Activated CD8-positive, alpha-beta T cell treated with anti-CD3 and anti-CD28 coated beads for 36 hours (primary cell): ENCODE measurements at regions not wholly inside any gene's neighbourhood (a gene's known extent, or its start where the extent isn't known, plus 50 kb on each side); places are given as distances from the start of the nearest gene placed in this dataset.

Experiments
- ATAC-seq: fragments of 200-7000 bp; cut with Tn5 transposase; one replicate; pipeline ENCODE4 v1.10.0; 2021; ENCODE audit warnings: mild to moderate bottlenecking, moderate library complexity
- CTCF ChIA-PET: fragments of 350-600 bp; sonication (Branson Sonifier 250); formaldehyde crosslinking; loops from one replicate; lab custom pipeline; 2021; ENCODE audit warnings: antibody characterized with exemption; lab: Charles Lee
- POLR2A ChIA-PET: fragments of 350-600 bp; sonication (Branson Sonifier 250); formaldehyde crosslinking; loops from one replicate; lab custom pipeline; 2021; ENCODE audit warnings: antibody characterized with exemption; lab: Charles Lee
- DNase-seq: peaks from one replicate; pipeline ENCODE4 v3.0.0-alpha.2; 2020
- H3K27ac Mint-ChIP-seq: one replicate; pipeline ENCODE4 v1.8.0; 2021; ENCODE audit warnings: mild to moderate bottlenecking, mixed read lengths
- H3K27me3 Mint-ChIP-seq: one replicate; pipeline ENCODE4 v1.8.0; 2021; ENCODE audit warnings: mixed read lengths
- H3K36me3 Mint-ChIP-seq: one replicate; pipeline ENCODE4 v1.8.0; 2021; ENCODE audit warnings: low read depth, mixed read lengths
- H3K4me1 Mint-ChIP-seq: one replicate; pipeline ENCODE4 v1.8.0; 2021; ENCODE audit warnings: low read depth, mixed read lengths
- H3K4me3 Mint-ChIP-seq: one replicate; pipeline ENCODE4 v1.8.0; 2021; ENCODE audit warnings: mild to moderate bottlenecking, moderate library complexity, mixed read lengths
- H3K9me3 Mint-ChIP-seq: one replicate; pipeline ENCODE4 v1.8.0; 2021; ENCODE audit warnings: mixed read lengths
- intact Hi-C: fragments of 100-400 bp; cut with micrococcal nuclease; formaldehyde crosslinking; loops from one replicate; pipeline ENCODE4 v1.10.0; 2022
- TF ChIP-seq, protein P1 (sequence below): fragments of 200-600 bp; IDR thresholded peaks from one replicate; pipeline ENCODE4 v1.8.0; 2022; ENCODE audit warnings: antibody characterized with exemption, mild to moderate bottlenecking

DNA sequence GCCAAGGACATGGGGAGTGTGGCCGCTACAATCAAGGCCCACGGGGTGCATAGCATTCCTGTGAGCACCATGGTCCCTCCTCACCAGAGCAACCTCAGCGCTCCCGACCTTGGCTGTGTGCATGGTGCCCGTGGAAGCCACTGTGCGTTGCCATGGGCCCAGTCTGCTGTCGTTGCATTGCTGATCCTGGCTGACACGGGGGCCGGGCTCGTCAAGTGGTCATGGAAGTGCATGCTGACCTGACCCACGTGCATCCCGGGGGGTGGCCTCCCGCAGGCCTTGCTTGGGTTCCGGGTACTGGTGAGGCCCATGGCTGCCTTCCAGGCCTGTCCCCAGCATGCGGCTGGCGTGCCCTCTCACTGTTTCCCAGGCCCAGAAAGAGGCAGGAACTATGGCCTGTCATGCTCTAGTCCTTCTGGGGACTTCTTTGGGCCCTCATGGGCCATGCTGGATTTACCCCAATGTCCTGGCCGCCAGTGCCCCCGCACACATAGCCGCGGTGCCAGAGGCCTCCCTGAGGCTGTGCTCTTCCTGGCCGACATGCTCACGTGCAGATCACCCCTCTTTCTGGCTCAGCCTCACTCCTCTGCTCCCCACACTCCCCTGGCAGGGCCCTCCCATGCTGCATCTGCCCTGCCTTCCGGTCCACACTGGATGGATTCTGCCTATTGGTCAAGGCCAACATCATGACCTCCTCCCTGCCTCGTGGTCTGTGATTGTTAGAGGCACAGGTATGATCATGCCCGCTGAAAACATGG is 1258.0 kb downstream of the BRD1 start:
- peaks cover 22% of the 10 kb centered on the region for H3K27me3 Mint-ChIP-seq
- H3K9me3 Mint-ChIP-seq: peaks cover 21% of the 10 kb centered on the region
- intact Hi-C loops: loop anchor here (10.0 kb wide), 1 partner anchor 735 kb away; no protein-coding TSS in a partner anchor
- H3K4me1 Mint-ChIP-seq: peaks cover 5% of the 10 kb centered on the region
- TF ChIP-seq, protein P1, sequence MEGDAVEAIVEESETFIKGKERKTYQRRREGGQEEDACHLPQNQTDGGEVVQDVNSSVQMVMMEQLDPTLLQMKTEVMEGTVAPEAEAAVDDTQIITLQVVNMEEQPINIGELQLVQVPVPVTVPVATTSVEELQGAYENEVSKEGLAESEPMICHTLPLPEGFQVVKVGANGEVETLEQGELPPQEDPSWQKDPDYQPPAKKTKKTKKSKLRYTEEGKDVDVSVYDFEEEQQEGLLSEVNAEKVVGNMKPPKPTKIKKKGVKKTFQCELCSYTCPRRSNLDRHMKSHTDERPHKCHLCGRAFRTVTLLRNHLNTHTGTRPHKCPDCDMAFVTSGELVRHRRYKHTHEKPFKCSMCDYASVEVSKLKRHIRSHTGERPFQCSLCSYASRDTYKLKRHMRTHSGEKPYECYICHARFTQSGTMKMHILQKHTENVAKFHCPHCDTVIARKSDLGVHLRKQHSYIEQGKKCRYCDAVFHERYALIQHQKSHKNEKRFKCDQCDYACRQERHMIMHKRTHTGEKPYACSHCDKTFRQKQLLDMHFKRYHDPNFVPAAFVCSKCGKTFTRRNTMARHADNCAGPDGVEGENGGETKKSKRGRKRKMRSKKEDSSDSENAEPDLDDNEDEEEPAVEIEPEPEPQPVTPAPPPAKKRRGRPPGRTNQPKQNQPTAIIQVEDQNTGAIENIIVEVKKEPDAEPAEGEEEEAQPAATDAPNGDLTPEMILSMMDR: no peak
- POLR2A ChIA-PET: no interaction called here
- H3K36me3 Mint-ChIP-seq: no peaks in the 10 kb centered on the region
- no peak for ATAC-seq
- CTCF ChIA-PET: no interaction called here
- H3K4me3 Mint-ChIP-seq: no peak overlapping the region
- H3K27ac Mint-ChIP-seq: no peak overlapping the region
- no peak for DNase-seq

GRCh38 chr22:48568736-48569330 is 1258.8 kb downstream of the BRD1 start:
- peaks cover 14% of the 10 kb centered on the region for H3K27me3 Mint-ChIP-seq
- H3K9me3 Mint-ChIP-seq: peaks cover 21% of the 10 kb centered on the region
- no peak overlapping the region for H3K27ac Mint-ChIP-seq
- DNase-seq (no peak), ATAC-seq (no peak)
- peaks cover 5% of the 10 kb centered on the region for H3K4me1 Mint-ChIP-seq
- no peak overlapping the region for H3K4me3 Mint-ChIP-seq
- TF ChIP-seq, protein P1: no peak
- H3K36me3 Mint-ChIP-seq: no peaks in the 10 kb centered on the region
- intact Hi-C loops: no loop called here
- ChIA-PET CTCF (no interaction called here), POLR2A (no interaction called here)

DNA sequence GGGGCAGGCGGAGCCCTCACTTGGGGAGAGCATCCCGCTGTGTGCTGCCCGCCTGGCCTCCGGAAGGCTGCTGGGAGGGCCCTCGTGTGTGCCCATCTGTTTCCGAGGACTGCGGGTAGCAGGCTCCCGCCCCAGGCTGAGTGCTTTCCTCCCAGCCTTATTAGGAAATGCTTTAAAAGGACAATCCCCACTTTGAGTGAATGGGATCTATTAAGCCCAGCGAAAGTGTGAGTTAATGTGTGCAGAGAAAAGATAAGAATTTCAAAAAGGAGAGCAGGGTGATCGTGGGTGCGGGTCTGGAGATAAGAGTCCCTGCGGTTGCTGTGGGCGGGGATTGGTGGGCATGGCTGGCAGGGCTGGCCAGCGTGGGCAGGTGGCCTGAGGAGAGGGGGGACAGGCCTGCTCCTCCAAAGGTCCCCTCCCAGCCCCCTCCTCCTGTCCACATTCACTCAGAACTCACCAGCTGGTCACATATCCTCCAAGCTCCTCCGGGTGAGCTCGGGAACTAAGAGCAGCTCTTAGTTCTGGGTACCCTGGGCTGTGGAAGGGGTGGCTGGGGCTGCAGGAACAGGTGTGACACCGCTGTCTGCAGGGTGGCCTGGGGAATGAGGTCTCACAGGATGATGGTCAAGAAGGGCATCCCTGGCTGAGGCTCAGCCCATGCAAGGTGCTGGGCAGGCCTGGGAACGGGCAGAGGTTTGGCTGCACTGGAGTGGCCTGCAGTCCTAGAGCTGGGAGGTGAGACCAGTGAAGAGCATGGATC is 1260.3 kb downstream of the BRD1 start:
- H3K4me3 Mint-ChIP-seq: no peak overlapping the region
- intact Hi-C loops: no loop called here
- no peak for DNase-seq
- CTCF ChIA-PET: no interaction called here
- POLR2A ChIA-PET: no interaction called here
- H3K36me3 Mint-ChIP-seq: no peaks in the 10 kb centered on the region
- peaks cover 13% of the 10 kb centered on the region for H3K27me3 Mint-ChIP-seq
- H3K27ac Mint-ChIP-seq: no peak overlapping the region
- H3K9me3 Mint-ChIP-seq: peaks cover 21% of the 10 kb centered on the region
- H3K4me1 Mint-ChIP-seq: peaks cover 5% of the 10 kb centered on the region
- ATAC-seq: no peak
- TF ChIP-seq, protein P1: no peak

DNA sequence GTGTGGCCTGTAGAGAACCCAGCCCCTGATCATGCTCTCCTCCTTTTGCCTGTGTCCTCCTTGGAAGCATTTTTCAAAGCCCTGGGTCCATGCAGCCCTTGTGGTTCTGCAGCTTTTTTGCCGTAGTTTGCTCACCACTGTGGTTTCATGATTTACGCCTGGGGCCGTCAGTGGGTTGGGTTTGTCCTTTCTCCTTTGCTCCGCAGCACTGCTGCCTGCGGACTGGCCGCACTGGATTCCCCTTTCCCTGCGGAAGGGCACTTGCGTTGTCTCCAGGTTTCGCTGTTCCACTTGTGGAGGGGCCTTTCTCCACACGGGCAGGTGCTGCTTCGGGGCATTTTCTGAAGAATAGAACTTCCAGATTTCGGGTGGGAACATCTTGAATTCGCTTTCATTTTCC is 1260.9 kb downstream of the BRD1 start:
- ATAC-seq (no peak), DNase-seq (no peak)
- POLR2A ChIA-PET: no interaction called here
- H3K27me3 Mint-ChIP-seq: peaks cover 13% of the 10 kb centered on the region
- no peaks in the 10 kb centered on the region for H3K36me3 Mint-ChIP-seq
- CTCF ChIA-PET: no interaction called here
- H3K4me1 Mint-ChIP-seq: peaks cover 5% of the 10 kb centered on the region
- intact Hi-C loops: no loop called here
- TF ChIP-seq, protein P1: no peak
- no peak overlapping the region for H3K27ac Mint-ChIP-seq
- H3K9me3 Mint-ChIP-seq: peaks cover 17% of the 10 kb centered on the region
- H3K4me3 Mint-ChIP-seq: no peak overlapping the region
